Frontal cortex (tissue), 3 donors: ENCODE measurements at regions not wholly inside any gene's neighbourhood (a gene's known extent, or its start where the extent isn't known, plus 50 kb on each side); places are given as distances from the start of the nearest gene placed in this dataset.
"Not testable (repeated sequence)": the region's sequence is repeated elsewhere in the genome, so short reads cannot be mapped to it uniquely, and the experiment has no call there.

Source experiments
- DNase-seq, 2 donors: peaks; one replicate each; pipeline ENCODE4 v3.0.0; 2012; ENCODE audit warnings: low spot score in 2 of 2
- FAIRE-seq: peaks from 2 replicates; lab custom pipeline; 2012; peaks lifted over from hg19 to GRCh38; lab: Jason Lieb, UNC
- donor health status: control.
- donor health status: control.
- donor health status: control.

DNA sequence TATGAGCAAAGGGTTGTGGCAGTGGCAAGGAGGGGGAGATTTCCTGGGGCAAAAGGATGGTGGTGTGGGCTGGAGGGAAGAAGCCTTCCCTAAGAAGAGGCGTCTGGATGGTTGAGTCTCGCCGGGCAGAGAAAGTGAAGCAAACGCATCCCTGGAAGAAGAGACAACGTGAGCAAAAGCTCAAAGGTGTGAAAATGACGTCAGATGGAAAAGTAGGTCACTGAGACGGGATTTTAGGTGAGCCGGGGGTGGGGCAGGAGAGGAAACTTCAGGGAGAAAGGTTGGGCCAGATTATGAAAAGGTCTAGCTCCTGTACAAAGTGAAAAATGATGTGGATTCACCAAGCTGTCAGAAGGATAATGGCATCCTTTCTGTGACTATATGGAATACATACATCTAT lies 95.3 kb upstream of the KCNE2 start:
- no peak for FAIRE-seq
- no peak for DNase-seq

GRCh38 chr21:34270411-34270810 lies 93.4 kb upstream of the KCNE2 start:
- FAIRE-seq, result no peak
- DNase-seq, result no peak

GRCh38 chr21:34271189-34271851 lies 92.5 kb upstream of the KCNE2 start:
- FAIRE-seq (no peak), DNase-seq (no peak)

GRCh38 chr21:34272321-34272720 lies 91.5 kb upstream of the KCNE2 start:
- no peak for DNase-seq
- FAIRE-seq, result no peak

DNA sequence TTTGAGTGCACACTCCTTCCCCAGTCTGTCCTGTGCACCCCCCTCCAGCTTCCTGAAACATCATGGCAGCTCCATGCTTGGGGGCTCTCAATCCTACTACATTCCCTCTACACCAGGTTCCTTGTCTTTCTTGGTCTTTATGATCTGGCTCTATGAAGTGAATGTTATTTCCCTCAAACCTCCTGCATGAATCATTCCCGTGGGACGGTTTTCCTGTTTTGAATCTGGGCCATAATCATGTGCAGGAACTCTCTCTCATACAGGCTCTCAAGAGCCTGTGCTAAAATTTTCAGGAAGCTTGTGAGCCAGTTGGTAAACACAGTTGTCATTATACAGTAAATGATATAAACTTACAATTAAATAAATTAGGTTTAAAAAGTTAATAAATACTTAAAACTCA lies 89.8 kb upstream of the KCNE2 start:
- DNase-seq (no peak), FAIRE-seq (no peak)

- no peak for DNase-seq
- no peak for FAIRE-seq
Measured at GRCh38 chr21:34276711-34277425, 86.9 kb upstream of the KCNE2 start.

GRCh38 chr21:34278451-34278850 lies 85.4 kb upstream of the KCNE2 start:
- DNase-seq (no peak), FAIRE-seq (no peak)

DNA sequence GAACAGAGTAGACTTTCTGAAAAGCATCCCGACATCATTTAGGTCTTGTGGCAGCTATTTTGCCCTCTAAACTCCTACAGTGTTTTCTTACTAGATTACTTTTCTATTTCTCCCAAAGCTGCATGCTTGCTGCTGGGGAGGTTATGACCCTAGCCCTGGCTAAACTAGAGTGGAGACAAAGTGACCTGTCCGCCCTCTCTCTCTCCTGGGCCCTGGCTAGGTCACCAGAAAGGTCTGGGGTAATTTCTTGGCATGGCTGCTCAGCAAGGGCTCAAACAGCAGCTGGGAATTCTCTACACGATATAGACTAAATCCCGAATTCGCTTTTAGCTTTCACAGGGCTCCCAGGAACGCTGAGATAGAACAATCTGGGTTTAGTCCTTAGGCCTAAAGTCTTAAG lies 84.5 kb upstream of the KCNE2 start:
- no peak for DNase-seq
- no peak for FAIRE-seq

- DNase-seq, result no peak
- FAIRE-seq, result no peak
Measured at GRCh38 chr21:34279883-34280282, 83.9 kb upstream of the KCNE2 start.

DNA sequence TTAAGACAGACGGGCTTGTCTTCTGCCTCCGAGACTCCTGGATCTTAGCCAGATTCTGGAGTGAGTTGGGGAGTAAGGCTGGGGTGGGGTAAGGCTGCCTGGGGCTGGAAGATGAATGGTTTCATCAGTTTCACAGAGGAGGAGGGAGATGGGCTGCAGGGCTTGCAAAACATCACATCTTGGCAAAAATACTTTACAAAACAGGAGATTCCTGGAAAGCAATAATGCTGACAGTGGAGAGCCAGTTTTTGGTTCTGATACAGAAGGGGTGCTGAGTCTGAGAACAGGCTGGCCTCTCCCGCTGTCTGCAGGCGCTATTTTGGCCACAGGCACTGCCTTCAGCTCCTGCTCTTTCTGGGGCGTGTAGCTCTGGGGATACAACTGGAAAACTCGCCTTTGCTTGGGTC lies 83.4 kb upstream of the KCNE2 start:
- DNase-seq (peak in 1 of 2 donors; percentile 14), FAIRE-seq (no peak)

- DNase-seq, result no peak
- FAIRE-seq, result no peak
Measured at GRCh38 chr21:34280959-34281358, 82.8 kb upstream of the KCNE2 start.

- DNase-seq, result no peak
- no peak for FAIRE-seq
Measured at GRCh38 chr21:34282223-34282622, 81.6 kb upstream of the KCNE2 start.

DNA sequence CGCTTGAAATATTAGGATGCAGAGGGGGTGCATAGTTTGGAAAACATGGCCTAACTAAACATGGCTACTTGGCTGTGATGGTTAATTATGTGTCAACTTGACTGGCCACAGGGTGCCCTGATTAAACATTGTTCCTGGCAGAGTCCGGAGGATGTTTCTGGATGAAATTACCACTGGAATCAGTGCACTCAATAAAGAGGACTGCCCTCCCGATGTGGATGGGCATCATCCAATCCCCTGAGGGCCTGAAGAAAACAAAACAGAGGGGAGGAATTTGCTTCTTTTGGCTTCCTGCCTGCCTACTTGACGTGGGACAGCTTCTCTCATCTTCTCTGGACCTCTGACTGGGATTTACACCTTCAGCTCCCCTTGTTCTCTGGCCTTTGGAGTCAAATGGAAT lies 79.1 kb upstream of the KCNE2 start:
- no peak for DNase-seq
- FAIRE-seq, result no peak

DNA sequence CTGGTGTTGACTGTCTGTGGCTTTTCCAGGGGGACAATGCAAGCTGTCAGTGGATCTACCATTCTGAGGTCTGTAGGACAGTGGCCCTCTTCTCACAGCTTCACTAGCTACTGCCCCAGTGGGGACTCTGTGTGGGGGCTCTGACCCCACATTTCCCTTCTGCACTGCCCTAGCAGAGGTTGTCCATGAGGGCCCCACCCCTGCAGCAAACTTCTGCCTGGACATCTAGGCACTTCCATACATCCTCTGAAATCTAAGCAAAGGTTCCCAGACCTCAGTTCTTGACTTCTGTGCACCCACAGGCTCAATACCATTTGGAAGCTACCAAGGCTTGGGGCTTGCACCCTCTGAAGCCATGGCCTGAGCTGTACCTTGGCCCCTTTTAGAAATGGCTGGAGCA lies 75.8 kb upstream of the KCNE2 start:
- not testable (repeated sequence) for DNase-seq, FAIRE-seq

DNA sequence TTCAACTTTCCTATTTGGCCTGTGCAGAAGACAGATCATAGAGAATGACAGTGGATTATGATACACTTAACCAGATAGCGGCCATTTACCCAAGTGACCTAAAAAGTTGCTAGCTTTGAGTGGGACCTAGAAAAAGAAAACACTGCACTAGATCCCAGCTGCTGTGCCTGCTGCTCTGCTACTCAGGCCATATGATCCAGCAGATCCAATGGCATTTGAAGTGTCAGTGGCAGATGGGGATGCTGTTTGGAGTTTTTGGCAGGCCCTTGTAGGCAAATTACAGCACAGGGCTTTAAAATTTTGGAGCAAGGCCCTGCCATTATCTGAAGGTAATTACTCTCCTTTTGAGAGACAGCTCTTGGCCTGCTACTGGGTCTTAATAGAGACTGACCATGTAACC lies 74.0 kb upstream of the KCNE2 start:
- DNase-seq, result no peak
- no peak for FAIRE-seq

DNA sequence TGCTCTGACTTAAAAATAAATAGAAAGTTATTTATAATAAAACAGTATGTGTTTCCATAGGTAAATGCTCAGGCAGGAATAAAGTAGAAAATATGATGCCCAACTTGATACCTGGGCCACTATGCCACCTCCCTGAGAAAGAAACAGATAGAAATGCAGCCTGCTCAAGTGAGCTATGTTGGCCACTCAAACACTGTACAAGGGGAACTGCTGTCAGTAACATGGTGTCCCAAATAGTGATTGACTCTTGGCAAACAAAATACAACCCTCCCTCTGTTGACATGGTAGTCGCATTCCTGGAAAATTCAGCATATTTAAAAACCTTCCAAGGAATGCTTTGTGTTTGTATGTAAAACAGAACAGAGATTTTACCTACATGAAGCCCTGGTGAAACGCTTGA lies 66.9 kb upstream of the KCNE2 start:
- no peak for DNase-seq
- no peak for FAIRE-seq

- no peak for DNase-seq
- FAIRE-seq, result no peak
Measured at GRCh38 chr21:34298534-34299167, 65.2 kb upstream of the KCNE2 start.

DNA sequence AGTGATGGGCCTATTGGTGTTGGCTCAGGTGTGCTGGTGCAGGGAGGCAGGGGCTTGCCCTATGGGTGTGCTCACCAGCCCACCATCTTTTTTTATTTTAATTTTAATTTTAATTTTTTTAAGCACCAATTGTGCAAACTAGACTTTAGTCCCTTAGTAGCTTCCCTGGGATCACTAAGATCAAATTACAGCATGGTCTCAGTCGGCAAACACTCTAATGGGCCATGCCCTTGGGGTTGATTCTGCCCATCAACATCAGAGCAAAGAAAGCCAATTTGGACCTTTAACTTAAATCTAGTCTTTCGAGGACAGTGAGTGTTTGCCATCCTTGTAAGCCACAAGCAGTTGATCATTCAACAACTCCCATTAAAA lies 64.7 kb upstream of the KCNE2 start:
- no peak for FAIRE-seq
- DNase-seq, result no peak

GRCh38 chr21:34302521-34302920 lies 61.3 kb upstream of the KCNE2 start:
- no peak for FAIRE-seq

GRCh38 chr21:34305605-34306604 lies 57.9 kb upstream of the KCNE2 start:
- FAIRE-seq (no peak), DNase-seq (peak in 1 of 2 donors; percentile 5)

More at GRCh38 chr21:34302521-34302920, 61.3 kb upstream of the KCNE2 start:
- DNase-seq, result no peak
